Muscle of arm (tissue), 1 donor: ENCODE measurements at regions not wholly inside any gene's neighbourhood (a gene's known extent, or its start where the extent isn't known, plus 50 kb on each side); places are given as distances from the start of the nearest gene placed in this dataset.

Experiments
- DNase-seq: peaks from one replicate; pipeline ENCODE4 v3.0.0-alpha.2; 2013

GRCh38 chr12:74816398-74817175, 279.0 kb downstream of the ATXN7L3B start:
- DNase-seq = no peak

- no peak for DNase-seq
Measured at GRCh38 chr12:74817499-74817898, 279.9 kb downstream of the ATXN7L3B start.

- no peak for DNase-seq
Measured at GRCh38 chr12:74818412-74818811, 280.8 kb downstream of the ATXN7L3B start.

- no peak for DNase-seq
Measured at GRCh38 chr12:74820324-74820723, 282.7 kb downstream of the ATXN7L3B start.

GRCh38 chr12:74836567-74836966, 298.9 kb downstream of the ATXN7L3B start:
- DNase-seq = no peak

GRCh38 chr12:74846116-74846515, 308.5 kb downstream of the ATXN7L3B start:
- DNase-seq = no peak

GRCh38 chr12:74847169-74847568, 309.5 kb downstream of the ATXN7L3B start:
- no peak for DNase-seq

GRCh38 chr12:74848006-74848405, 310.4 kb downstream of the ATXN7L3B start:
- no peak for DNase-seq

GRCh38 chr12:74849801-74850200, 312.2 kb downstream of the ATXN7L3B start:
- DNase-seq = no peak

GRCh38 chr12:74871817-74872216, 334.2 kb downstream of the ATXN7L3B start:
- no peak for DNase-seq

GRCh38 chr12:74885775-74886174, 323.9 kb downstream of the KCNC2 start:
- DNase-seq = no peak

- DNase-seq = no peak
Measured at GRCh38 chr12:74889073-74889472, 320.6 kb downstream of the KCNC2 start.

GRCh38 chr12:74889563-74890236, 319.9 kb downstream of the KCNC2 start:
- no peak for DNase-seq

GRCh38 chr12:74890237-74890599, 319.4 kb downstream of the KCNC2 start:
- DNase-seq = peak; percentile 0

GRCh38 chr12:74891083-74891668, 318.5 kb downstream of the KCNC2 start:
- DNase-seq = no peak

- no peak for DNase-seq
Measured at GRCh38 chr12:74892057-74892633, 317.5 kb downstream of the KCNC2 start.

- DNase-seq = no peak
Measured at GRCh38 chr12:74896186-74896585, 313.5 kb downstream of the KCNC2 start.

GRCh38 chr12:74897425-74898211, 312.0 kb downstream of the KCNC2 start:
- no peak for DNase-seq

- DNase-seq = no peak
Measured at GRCh38 chr12:74899031-74899829, 310.4 kb downstream of the KCNC2 start.

GRCh38 chr12:74900232-74900631, 309.4 kb downstream of the KCNC2 start:
- no peak for DNase-seq

GRCh38 chr12:74903522-74903921, 306.1 kb downstream of the KCNC2 start:
- DNase-seq = no peak
